Neural cell (in vitro differentiated cells): ENCODE measurements at regions not wholly inside any gene's neighbourhood (a gene's known extent, or its start where the extent isn't known, plus 50 kb on each side); places are given as distances from the start of the nearest gene placed in this dataset.

ENCODE experiments used
- H2AFZ ChIP-seq: fragments of 200-600, 300-800 bp; sonication (generic), shearing (Covaris generic); 2 replicates; pipeline ENCODE4 v1.6.0; 2014; ENCODE audit warnings: low read depth, mild to moderate bottlenecking, antibody characterized with exemption, low read length, moderate library complexity
- H3F3A ChIP-seq: fragments of 200-600 bp; shearing (Covaris generic); 2 replicates; pipeline ENCODE4 v1.6.1; 2016; ENCODE audit warnings: mild to moderate bottlenecking, moderate library complexity, mixed read lengths, antibody characterized with exemption, low read length; ENCODE audit not compliant: insufficient read depth, poor library complexity, severe bottlenecking
- H3K27ac ChIP-seq: fragments of 200-600, 300-800 bp; sonication (generic), shearing (Covaris generic); 2 replicates; pipeline ENCODE4 v1.5.1; 2014; ENCODE audit warnings: mild to moderate bottlenecking, low read length, moderate library complexity
- H3K27me3 ChIP-seq: fragments of 300-800, 200-600 bp; sonication (generic), shearing (Covaris generic); 2 replicates; pipeline ENCODE4 v1.6.0; 2014; ENCODE audit warnings: mild to moderate bottlenecking, low read depth, low read length, moderate library complexity; ENCODE audit not compliant: insufficient read depth
- H3K36me3 ChIP-seq: fragments of 300-800, 200-600 bp; sonication (generic), shearing (Covaris generic); 2 replicates; pipeline ENCODE4 v1.5.1; 2014; ENCODE audit warnings: mild to moderate bottlenecking, antibody characterized with exemption, low read length, moderate library complexity; ENCODE audit not compliant: insufficient read depth
- H3K4me2 ChIP-seq: fragments of 300-800, 200-600 bp; sonication (generic), shearing (Covaris generic); 2 replicates; pipeline ENCODE4 v1.6.0; 2014; ENCODE audit warnings: mild to moderate bottlenecking, low read length
- H3K4me3 ChIP-seq: fragments of 300-800, 200-600 bp; sonication (generic), shearing (Covaris generic); 2 replicates; pipeline ENCODE4 v1.5.1; 2014; ENCODE audit warnings: mild to moderate bottlenecking, low read length, moderate library complexity
- H3K79me2 ChIP-seq: fragments of 200-600 bp; shearing (Covaris generic); replicated peaks from 2 replicates; pipeline ENCODE4 v1.6.0; 2014; ENCODE audit warnings: mild to moderate bottlenecking, low read length, moderate library complexity; ENCODE audit not compliant: insufficient read depth
- H3K9ac ChIP-seq: fragments of 300-800, 200-600 bp; sonication (generic), shearing (Covaris generic); 2 replicates; pipeline ENCODE4 v1.6.1; 2016; ENCODE audit warnings: mild to moderate bottlenecking, low read length, mixed read lengths
- H3K9me2 ChIP-seq: fragments of 200-600 bp; shearing (Covaris generic); 2 replicates; pipeline ENCODE4 v1.6.1; 2016; ENCODE audit warnings: mild to moderate bottlenecking, low read length, mixed read lengths; ENCODE audit not compliant: insufficient read depth
- H3K9me3 ChIP-seq: fragments of 200-600, 300-800 bp; sonication (generic), shearing (Covaris generic); 2 replicates; pipeline ENCODE4 v1.6.1; 2016; ENCODE audit warnings: mild to moderate bottlenecking, mixed run types, low read length, moderate library complexity, mixed read lengths
- H4K20me1 ChIP-seq: fragments of 200-600 bp; shearing (Covaris generic); 2 replicates; pipeline ENCODE4 v1.6.1; 2016; ENCODE audit warnings: mild to moderate bottlenecking, mixed run types; ENCODE audit not compliant: insufficient read depth
- CTCF ChIP-seq: fragments of 450-650 bp; IDR thresholded peaks from 2 replicates; pipeline ENCODE4 v1.5.1; 2014; ENCODE audit warnings: antibody characterized with exemption, mild to moderate bottlenecking, moderate library complexity; ENCODE audit not compliant: poor library complexity, severe bottlenecking
- EP300 ChIP-seq: fragments of 450-650 bp; conservative IDR thresholded peaks from 2 replicates; pipeline ENCODE4 v1.6.1; 2014; ENCODE audit warnings: antibody characterized with exemption, mild to moderate bottlenecking, moderate library complexity; ENCODE audit not compliant: poor library complexity, severe bottlenecking
- EZH2 ChIP-seq: fragments of 200-600, 300-800 bp; shearing (Covaris generic), sonication (generic); IDR thresholded peaks from 2 replicates; pipeline ENCODE4 v1.6.1; 2014; ENCODE audit warnings: antibody characterized with exemption, low read length, borderline replicate concordance, mild to moderate bottlenecking; ENCODE audit not compliant: insufficient read depth, poor library complexity, severe bottlenecking
- MXI1 ChIP-seq: fragments of 450-650 bp; conservative IDR thresholded peaks from 2 replicates; pipeline ENCODE4 v1.6.1; 2014; ENCODE audit warnings: antibody characterized with exemption, mild to moderate bottlenecking; ENCODE audit not compliant: poor library complexity, severe bottlenecking
- POLR2AphosphoS5 ChIP-seq: IDR thresholded peaks from 2 replicates; pipeline ENCODE4 v1.6.1; 2012
- RAD21 ChIP-seq: fragments of 450-650 bp; conservative IDR thresholded peaks from 2 replicates; pipeline ENCODE4 v1.6.1; 2014; ENCODE audit warnings: antibody characterized with exemption, mild to moderate bottlenecking, moderate library complexity
- REST ChIP-seq: IDR thresholded peaks from 2 replicates; pipeline ENCODE4 v1.6.1; 2012; ENCODE audit warnings: borderline replicate concordance
- SMC3 ChIP-seq: fragments of 450-650 bp; conservative IDR thresholded peaks from 2 replicates; pipeline ENCODE4 v1.6.1; 2014; ENCODE audit warnings: antibody characterized with exemption, mild to moderate bottlenecking, moderate library complexity; ENCODE audit not compliant: poor library complexity
- TAF1 ChIP-seq: IDR thresholded peaks from 2 replicates; pipeline ENCODE4 v1.6.1; 2012; ENCODE audit warnings: low read depth

GRCh38 chr10:3419719-3420495 lies 247.3 kb upstream of the PITRM1 start:
- Histone ChIP-seq H4K20me1 (no peaks in the 10 kb centered on the region), H3K4me2 (no peak overlapping the region), H3K79me2 (no peaks in the 10 kb centered on the region), H3K9ac (no peak overlapping the region), H3K27ac (no peak overlapping the region), H3K4me3 (no peak overlapping the region), H3F3A (no peaks in the 10 kb centered on the region), H3K9me3 (no peaks in the 10 kb centered on the region), H2AFZ (no peak overlapping the region), H3K27me3 (no peaks in the 10 kb centered on the region), H3K36me3 (no peaks in the 10 kb centered on the region), H3K9me2 (no peaks in the 10 kb centered on the region)
- no peak for TF ChIP-seq SMC3

GRCh38 chr10:3418926-3419325 lies 246.3 kb upstream of the PITRM1 start:
- no peak overlapping the region for H3K9ac ChIP-seq

More at GRCh38 chr10:3418926-3419325, 246.3 kb upstream of the PITRM1 start:
- Histone ChIP-seq H2AFZ (no peak overlapping the region), H3K4me3 (no peak overlapping the region), H3K27me3 (no peaks in the 10 kb centered on the region), H4K20me1 (no peaks in the 10 kb centered on the region), H3K9me2 (no peaks in the 10 kb centered on the region), H3K9me3 (no peaks in the 10 kb centered on the region), H3F3A (no peaks in the 10 kb centered on the region), H3K4me2 (no peak overlapping the region), H3K27ac (no peak overlapping the region), H3K79me2 (no peaks in the 10 kb centered on the region), H3K36me3 (no peaks in the 10 kb centered on the region)
- TF ChIP-seq SMC3 (no peak), REST (no peak), TAF1 (no peak), EZH2 (no peak), POLR2AphosphoS5 (no peak), CTCF (no peak), EP300 (no peak), MXI1 (no peak), RAD21 (no peak)
